HG02571 (cell line): ENCODE measurements at regions not wholly inside any gene's neighbourhood (a gene's known extent, or its start where the extent isn't known, plus 50 kb on each side); places are given as distances from the start of the nearest gene placed in this dataset.

Source experiments
- ATAC-seq: cut with Tn5 transposase; IDR thresholded peaks from one replicate; pipeline ENCODE4 v1.9.1; 2021; ENCODE audit warnings: mild to moderate bottlenecking, moderate library complexity; ENCODE audit not compliant: unreplicated experiment

DNA sequence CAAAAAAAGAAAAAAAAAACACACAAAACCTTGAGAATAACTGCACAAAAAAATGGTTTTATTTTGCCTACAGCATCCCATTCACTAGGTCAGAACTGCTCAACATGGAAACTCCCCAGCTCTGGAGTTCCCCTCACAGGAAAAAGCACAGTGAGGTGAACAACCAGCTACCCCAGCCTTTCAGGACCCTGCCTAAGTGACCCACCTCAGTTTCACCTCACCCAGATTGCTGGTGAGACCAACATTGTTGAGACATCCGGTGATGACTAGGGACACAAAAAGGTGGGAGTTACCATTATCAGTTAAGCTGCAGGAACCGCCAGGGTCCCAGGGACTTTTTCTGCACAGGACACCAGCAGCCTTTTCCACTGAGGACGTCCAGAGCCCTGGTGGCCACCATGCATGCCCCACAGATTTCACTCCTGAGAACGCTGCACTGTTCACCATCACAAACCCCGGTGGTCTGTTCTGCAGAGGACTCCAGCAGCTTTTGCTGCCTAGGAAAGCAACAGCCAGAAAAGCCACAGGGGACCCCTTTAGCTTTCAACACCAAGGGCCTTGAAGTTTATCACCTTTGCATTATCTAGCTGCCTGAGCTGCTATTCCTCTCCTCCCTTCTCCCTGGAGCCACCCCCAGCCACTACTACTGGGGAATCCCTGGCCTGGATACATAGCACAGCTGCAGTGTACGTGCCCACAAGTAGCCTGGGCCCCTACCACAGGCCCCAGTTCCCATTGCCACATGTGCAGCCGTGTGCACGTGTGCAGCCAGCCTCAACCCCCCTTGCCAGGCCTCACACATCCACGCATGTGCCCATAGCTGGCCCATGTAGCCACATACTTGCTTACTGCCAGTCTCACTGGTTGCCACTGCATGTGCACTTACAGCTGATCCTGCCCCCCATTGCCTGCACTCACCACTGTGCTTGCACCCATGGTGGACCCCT, 62.5 kb upstream of the FAR2 start:
- no peak for ATAC-seq

- ATAC-seq = no peak
Measured at GRCh38 chr12:29088611-29089219, 60.4 kb upstream of the FAR2 start.
